GM18519 (cell line): ENCODE measurements at regions not wholly inside any gene's neighbourhood (a gene's known extent, or its start where the extent isn't known, plus 50 kb on each side); places are given as distances from the start of the nearest gene placed in this dataset.
"Not testable (repeated sequence)": the region's sequence is repeated elsewhere in the genome, so short reads cannot be mapped to it uniquely, and the experiment has no call there.

Source experiments
- ATAC-seq: cut with Tn5 transposase; IDR thresholded peaks from one replicate; pipeline ENCODE4 v1.9.1; 2021; ENCODE audit warnings: mild to moderate bottlenecking, moderate library complexity; ENCODE audit not compliant: unreplicated experiment, low FRiP score

GRCh38 chr16:47815655-47816054, 340.1 kb downstream of the ABCC12 start:
- no peak for ATAC-seq

DNA sequence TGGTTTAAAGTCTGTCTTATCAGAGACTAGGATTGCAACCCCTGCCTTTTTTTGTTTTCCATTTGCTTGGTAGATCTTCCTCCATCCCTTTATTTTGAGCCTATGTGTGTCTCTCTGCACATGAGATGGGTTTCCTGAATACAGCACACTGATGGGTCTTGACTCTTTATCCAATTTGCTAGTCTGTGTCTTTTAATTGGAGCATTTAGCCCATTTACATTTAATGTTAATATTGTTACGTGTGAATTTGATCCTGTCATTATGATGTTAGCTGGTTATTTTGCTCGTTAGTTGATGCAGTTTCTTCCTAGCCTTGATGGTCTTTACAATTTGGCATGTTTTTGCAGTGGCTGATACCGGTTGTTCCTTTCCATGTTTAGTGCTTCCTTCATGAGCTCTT, 344.0 kb downstream of the ABCC12 start:
- not testable (repeated sequence) for ATAC-seq

DNA sequence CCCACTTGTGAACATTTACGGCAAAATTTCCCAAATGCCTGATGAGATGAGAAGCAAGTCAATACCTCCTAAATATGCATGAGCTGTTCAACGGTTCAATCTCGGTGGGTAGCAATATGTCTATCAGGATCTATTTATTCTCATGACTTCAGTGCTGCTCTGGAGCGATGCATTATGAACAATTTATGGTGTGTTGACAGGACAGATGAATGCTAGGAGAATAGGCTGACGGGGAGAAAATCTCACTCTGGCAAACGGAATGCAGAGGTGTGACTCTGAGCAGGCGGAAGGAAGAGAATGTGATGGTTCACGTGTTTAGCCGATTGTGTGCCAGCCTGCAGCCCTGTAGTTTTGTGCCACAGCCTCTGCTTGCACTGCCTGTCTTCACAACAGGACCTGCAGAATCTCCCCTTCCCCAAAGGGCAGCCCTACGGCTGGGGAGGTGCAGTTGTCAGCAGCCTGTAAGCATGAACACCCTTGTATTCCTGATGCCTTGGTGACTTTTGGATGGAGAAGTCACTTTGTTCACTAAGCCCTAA, 345.2 kb downstream of the PHKB start:
- ATAC-seq: no peak

DNA sequence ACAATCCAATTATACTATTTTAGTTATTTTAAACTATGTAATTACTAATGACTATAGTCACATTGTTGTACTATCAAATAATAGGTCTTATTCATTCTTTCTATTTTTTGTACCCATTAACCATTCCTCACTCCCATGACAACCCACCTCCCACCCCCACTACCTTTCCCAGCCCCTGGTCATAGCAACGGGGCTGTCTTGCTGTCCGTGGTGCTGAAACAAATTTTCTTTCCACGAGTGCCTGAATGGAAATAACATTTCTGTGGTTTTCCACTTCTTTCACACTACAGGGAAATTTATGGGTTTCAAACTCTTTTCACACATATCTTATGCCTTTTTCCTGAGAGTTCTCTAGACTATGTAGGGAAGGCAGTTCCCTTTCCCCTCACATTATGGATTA, 326.6 kb downstream of the PHKB start:
- no peak for ATAC-seq

DNA sequence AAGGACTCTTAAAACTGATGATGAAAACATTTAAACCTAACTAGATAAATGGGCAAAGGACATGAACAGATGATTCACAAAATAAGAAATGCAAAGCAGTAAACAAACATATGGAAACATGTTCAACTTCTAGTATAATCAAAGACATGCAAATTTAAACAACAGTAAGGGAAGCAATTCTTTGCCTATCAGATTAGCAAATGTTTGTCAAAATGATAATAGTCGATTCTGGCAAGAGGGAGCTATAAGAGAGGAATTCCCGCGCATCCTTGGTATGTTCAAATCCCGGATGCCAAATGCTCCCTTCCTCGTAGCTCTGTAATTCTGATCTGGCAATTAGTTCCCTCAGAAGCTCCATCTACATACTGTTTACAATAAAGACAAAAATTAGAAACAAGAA, 320.5 kb downstream of the PHKB start:
- no peak for ATAC-seq

- no peak for ATAC-seq
Observed at GRCh38 chr16:47780213-47780875, 319.2 kb downstream of the PHKB start.

GRCh38 chr16:47779201-47780016, 318.3 kb downstream of the PHKB start:
- ATAC-seq: peak; percentile 63

GRCh38 chr16:47778106-47778801, 317.1 kb downstream of the PHKB start:
- ATAC-seq: no peak

GRCh38 chr16:47777220-47777619, 316.1 kb downstream of the PHKB start:
- ATAC-seq: no peak

DNA sequence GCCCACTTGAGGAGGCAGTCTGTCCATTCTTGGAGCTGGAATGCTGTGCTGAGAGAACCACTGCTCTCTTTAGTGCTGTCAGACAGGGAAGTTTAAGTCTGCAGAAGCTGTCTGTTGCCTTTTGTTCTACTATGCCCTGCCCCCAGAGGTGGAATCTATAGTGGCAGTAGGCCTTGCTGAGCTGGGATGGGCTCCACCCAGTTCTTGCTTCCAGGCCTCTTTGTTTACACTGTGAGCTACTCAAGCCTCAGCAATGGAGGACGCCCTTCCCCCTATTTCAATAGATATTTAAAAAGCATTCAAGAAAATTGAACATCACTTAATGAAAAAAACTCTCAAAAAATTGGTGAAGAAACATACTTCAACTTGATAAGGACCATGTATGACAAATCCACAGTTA, 313.5 kb downstream of the PHKB start:
- ATAC-seq: no peak

DNA sequence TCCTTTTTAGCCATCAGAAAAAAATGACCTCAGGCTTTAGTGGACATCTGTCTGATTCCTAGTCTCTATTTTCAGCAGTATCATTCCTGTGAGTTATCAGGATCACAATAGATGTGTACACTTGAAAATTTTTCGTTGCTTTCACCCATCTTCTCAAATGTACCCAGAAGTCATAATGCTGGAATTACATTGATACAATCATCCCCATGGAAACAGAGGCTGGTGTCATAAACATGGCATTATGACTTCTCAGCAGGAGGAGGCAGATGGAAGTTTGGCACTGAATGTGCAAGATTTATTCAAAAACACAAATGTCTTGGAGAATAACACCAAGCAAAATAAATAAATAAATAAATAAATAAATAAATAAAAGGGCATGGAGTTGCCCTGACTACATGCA, 292.5 kb downstream of the PHKB start:
- no peak for ATAC-seq
